Upper lobe of left lung (tissue), 4 donors: ENCODE measurements at regions not wholly inside any gene's neighbourhood (a gene's known extent, or its start where the extent isn't known, plus 50 kb on each side); places are given as distances from the start of the nearest gene placed in this dataset.

Source experiments
- POLR2A ChIP-seq, 4 donors: fragments of 450-650 bp; IDR thresholded peaks; one replicate each; pipeline ENCODE4 v1.5.1; 2016 to 2017; ENCODE audit warnings: antibody characterized with exemption in 4 of 4, mild to moderate bottlenecking in 2 of 4
- POLR2AphosphoS5 ChIP-seq, 2 donors: sonication (generic); formaldehyde crosslinking; IDR thresholded peaks; one replicate each; pipeline ENCODE4 v1.5.1; 2017; ENCODE audit warnings: antibody characterized with exemption in 2 of 2

GRCh38 chr7:52962402-52963076 lies 72.9 kb upstream of the POM121L12 start:
- TF ChIP-seq POLR2AphosphoS5 (IDR thresholded peaks at IDR 0.05) (no peak), POLR2A (IDR thresholded peaks at IDR 0.05) (no peak)
